GM23338 (cell line): ENCODE measurements at regions not wholly inside any gene's neighbourhood (a gene's known extent, or its start where the extent isn't known, plus 50 kb on each side); places are given as distances from the start of the nearest gene placed in this dataset.

Experiments used
- ATAC-seq: fragments of 200-7000 bp; cut with Tn5 transposase; 3 replicates; pipeline ENCODE4 v1.9.1; 2020
- DNase-seq: peaks from one replicate; pipeline ENCODE4 v3.0.0-alpha.2; 2015; ENCODE audit warnings: low spot score
- H2AFZ ChIP-seq: fragments of 200-600 bp; sonication (generic); 2 replicates; pipeline ENCODE4 v1.8.0; 2016; ENCODE audit warnings: antibody characterized with exemption, mild to moderate bottlenecking, moderate library complexity
- H3F3A ChIP-seq: fragments of 200-600 bp; sonication (generic); replicated peaks from 2 replicates; pipeline ENCODE4 v1.8.0; 2017; ENCODE audit warnings: antibody characterized with exemption, mixed run types, low read depth
- H3K27ac ChIP-seq: fragments of 200-600 bp; sonication (generic); 2 replicates; pipeline ENCODE4 v1.6.1; 2016; ENCODE audit warnings: low read depth
- H3K27me3 ChIP-seq: fragments of 200-600 bp; sonication (generic); 2 replicates; pipeline ENCODE4 v1.8.0; 2016; ENCODE audit warnings: mild to moderate bottlenecking, mixed run types, moderate library complexity; ENCODE audit not compliant: insufficient read depth
- H3K36me3 ChIP-seq: fragments of 200-600 bp; sonication (generic); 2 replicates; pipeline ENCODE4 v1.8.0; 2016; ENCODE audit warnings: mild to moderate bottlenecking; ENCODE audit not compliant: insufficient read depth
- H3K4me1 ChIP-seq: fragments of 200-600 bp; sonication (generic); 2 replicates; pipeline ENCODE4 v1.8.0; 2016; ENCODE audit warnings: mild to moderate bottlenecking, moderate library complexity; ENCODE audit not compliant: insufficient read depth
- H3K4me2 ChIP-seq: fragments of 200-600 bp; sonication (generic); 2 replicates; pipeline ENCODE4 v1.7.1; 2017; ENCODE audit warnings: mixed run types
- H3K4me3 ChIP-seq: fragments of 200-600 bp; sonication (generic); 2 replicates; pipeline ENCODE4 v1.6.1; 2016; ENCODE audit warnings: mixed run types
- H3K79me2 ChIP-seq: fragments of 200-600 bp; sonication (generic); replicated peaks from 2 replicates; pipeline ENCODE4 v1.8.0; 2017; ENCODE audit warnings: mild to moderate bottlenecking; ENCODE audit not compliant: insufficient read depth
- H3K9me2 ChIP-seq: fragments of 200-600 bp; sonication (generic); 2 replicates; pipeline ENCODE4 v1.8.0; 2017; ENCODE audit not compliant: insufficient read depth
- H4K20me1 ChIP-seq: fragments of 200-600 bp; sonication (generic); replicated peaks from 2 replicates; pipeline ENCODE4 v1.8.0; 2017; ENCODE audit warnings: mild to moderate bottlenecking; ENCODE audit not compliant: insufficient read depth
- H3K27ac Mint-ChIP-seq: 2 replicates; pipeline ENCODE4 v1.8.0; 2020; ENCODE audit warnings: inconsistent platforms, mild to moderate bottlenecking, moderate library complexity, mixed read lengths
- H3K27me3 Mint-ChIP-seq: 3 replicates; pipeline ENCODE4 v1.8.0; 2022; ENCODE audit warnings: low read depth, mild to moderate bottlenecking, moderate library complexity, mixed read lengths, inconsistent platforms; ENCODE audit not compliant: insufficient read depth, poor library complexity
- H3K36me3 Mint-ChIP-seq: 3 replicates; pipeline ENCODE4 v1.8.0; 2021; ENCODE audit warnings: low read depth, mild to moderate bottlenecking, inconsistent platforms, moderate library complexity, mixed read lengths
- H3K4me1 Mint-ChIP-seq: 3 replicates; pipeline ENCODE4 v1.8.0; 2020; ENCODE audit warnings: mild to moderate bottlenecking, inconsistent platforms, mixed read lengths
- H3K4me3 Mint-ChIP-seq: 3 replicates; pipeline ENCODE4 v1.8.0; 2021; ENCODE audit warnings: moderate library complexity, mild to moderate bottlenecking, inconsistent platforms, mixed read lengths
- H3K9me3 Mint-ChIP-seq: 3 replicates; pipeline ENCODE4 v1.8.0; 2020; ENCODE audit warnings: moderate library complexity, mild to moderate bottlenecking, inconsistent platforms, mixed read lengths
- CREB1 ChIP-seq: fragments of 250-450 bp; sonication (Bioruptor Pico); IDR thresholded peaks from 2 replicates; pipeline ENCODE4 v1.5.0; 2020; ENCODE audit warnings: low read depth, mild to moderate bottlenecking, moderate library complexity
- CTCF ChIP-seq, 2 experiments: fragments of 200-600 bp in 1 of 2; sonication (generic) in 1 of 2; conservative IDR thresholded peaks; 2 replicates each; pipeline versions ENCODE4 v1.5.1 to v1.6.1; 2016 to 2017; ENCODE audit warnings: antibody characterized with exemption in 2 of 2, low read depth in 2 of 2, mild to moderate bottlenecking in 2 of 2, moderate library complexity in 1 of 2
- ETS1 ChIP-seq: IDR thresholded peaks from 2 replicates; pipeline ENCODE4 v1.6.1; 2016; ENCODE audit warnings: antibody characterized with exemption
- EZH2 ChIP-seq: fragments of 200-600 bp; sonication (generic); IDR thresholded peaks from one replicate; pipeline ENCODE4 v1.8.0; 2017; ENCODE audit warnings: antibody characterized with exemption, mild to moderate bottlenecking, low read depth; ENCODE audit not compliant: unreplicated experiment
- EZH2phosphoT487 ChIP-seq: fragments of 200-600 bp; sonication (generic); IDR thresholded peaks from one replicate; pipeline ENCODE4 v1.8.1; 2018; ENCODE audit warnings: antibody characterized with exemption; ENCODE audit not compliant: unreplicated experiment
- JUNB ChIP-seq: IDR thresholded peaks from one replicate; pipeline ENCODE4 v1.6.1; 2016; ENCODE audit warnings: antibody characterized with exemption; ENCODE audit not compliant: unreplicated experiment
- POLR2AphosphoS5 ChIP-seq: IDR thresholded peaks from 2 replicates; pipeline ENCODE4 v1.6.1; 2016; ENCODE audit warnings: antibody characterized with exemption, low read depth
- REST ChIP-seq: IDR thresholded peaks from one replicate; pipeline ENCODE4 v1.6.1; 2018; ENCODE audit warnings: antibody characterized with exemption; ENCODE audit not compliant: unreplicated experiment
- STAT1 ChIP-seq: IDR thresholded peaks from one replicate; pipeline ENCODE4 v1.6.1; 2016; ENCODE audit warnings: antibody characterized with exemption; ENCODE audit not compliant: unreplicated experiment
- ZNF114 ChIP-seq: fragments of 250-450 bp; sonication (Bioruptor Pico); IDR thresholded peaks from 2 replicates; pipeline ENCODE4 v1.5.0; 2020; ENCODE audit warnings: mild to moderate bottlenecking, moderate library complexity
- ZNF331 ChIP-seq: fragments of 250-450 bp; sonication (Bioruptor Pico); IDR thresholded peaks from 2 replicates; pipeline ENCODE4 v1.5.0; 2020; ENCODE audit warnings: low read depth, mild to moderate bottlenecking, moderate library complexity
- ZNF462 ChIP-seq: fragments of 250-450 bp; sonication (Bioruptor Pico); IDR thresholded peaks from 2 replicates; pipeline ENCODE4 v1.5.0; 2020; ENCODE audit warnings: mild to moderate bottlenecking, moderate library complexity

GRCh38 chr16:11449716-11450115 is 104.5 kb downstream of the RMI2 start:
- Histone ChIP-seq H3K27me3 (no peaks in the 10 kb centered on the region), H3F3A (no peaks in the 10 kb centered on the region), H4K20me1 (no peaks in the 10 kb centered on the region), H3K36me3 (no peaks in the 10 kb centered on the region), H3K4me2 (no peak overlapping the region), H3K9me2 (no peaks in the 10 kb centered on the region), H2AFZ (no peak overlapping the region), H3K79me2 (no peaks in the 10 kb centered on the region), H3K4me3 (no peak overlapping the region), H3K4me1 (no peaks in the 10 kb centered on the region), H3K27ac (no peak overlapping the region)
- no peak for DNase-seq
- ATAC-seq, result no peak
- H3K27ac Mint-ChIP-seq, result no peak overlapping the region
- H3K36me3 Mint-ChIP-seq, result no peaks in the 10 kb centered on the region
- peaks cover 5% of the 10 kb centered on the region for H3K27me3 Mint-ChIP-seq
- TF ChIP-seq ZNF462 (CRISPR knock-in tag) (no peak), EZH2 (no peak), STAT1 (no peak), ZNF114 (CRISPR knock-in tag) (no peak), POLR2AphosphoS5 (no peak), REST (no peak), CTCF (conservative IDR thresholded peaks at IDR 0.05; ENCODE audit: low read depth in 2 of 2) (no peak), ETS1 (no peak), ZNF331 (CRISPR knock-in tag) (no peak), EZH2phosphoT487 (no peak), JUNB (no peak), CREB1 (CRISPR knock-in tag) (no peak)
- H3K9me3 Mint-ChIP-seq, result no peaks in the 10 kb centered on the region
- no peaks in the 10 kb centered on the region for H3K4me1 Mint-ChIP-seq
- H3K4me3 Mint-ChIP-seq, result no peak overlapping the region
